H9 (cell line): ENCODE measurements at regions not wholly inside any gene's neighbourhood (a gene's known extent, or its start where the extent isn't known, plus 50 kb on each side); places are given as distances from the start of the nearest gene placed in this dataset.

Experiments
- DNase-seq: peaks from one replicate; pipeline ENCODE4 v3.0.0-alpha.2; 2017
- H2AFZ ChIP-seq: one replicate; pipeline ENCODE4 v1.6.1; 2013; ENCODE audit warnings: mild to moderate bottlenecking, low read length, control low read depth, moderate library complexity
- H2AK5ac ChIP-seq: 2 replicates; pipeline ENCODE4 v1.6.1; 2013; ENCODE audit warnings: low read length, control low read depth, mixed read lengths; ENCODE audit not compliant: insufficient read length
- H2BK120ac ChIP-seq: one replicate; pipeline ENCODE4 v1.6.1; 2013; ENCODE audit warnings: low read depth, mild to moderate bottlenecking, low read length, control low read depth, inconsistent platforms; ENCODE audit not compliant: poor library complexity, severe bottlenecking
- H2BK12ac ChIP-seq: 2 replicates; pipeline ENCODE4 v1.6.1; 2013; ENCODE audit warnings: low read length, control low read depth, mixed read lengths, low read depth; ENCODE audit not compliant: insufficient read length
- H2BK15ac ChIP-seq: 2 replicates; pipeline ENCODE4 v1.6.1; 2013; ENCODE audit warnings: low read depth, low read length, control low read depth
- H2BK20ac ChIP-seq: one replicate; pipeline ENCODE4 v1.6.1; 2013; ENCODE audit warnings: low read depth, mild to moderate bottlenecking, low read length, control low read depth, inconsistent platforms; ENCODE audit not compliant: poor library complexity, severe bottlenecking
- H2BK5ac ChIP-seq: 2 replicates; pipeline ENCODE4 v1.6.1; 2013; ENCODE audit warnings: low read length, control low read depth, mixed read lengths; ENCODE audit not compliant: insufficient read length
- H3K14ac ChIP-seq: 2 replicates; pipeline ENCODE4 v1.6.1; 2013; ENCODE audit warnings: low read length, control low read depth; ENCODE audit not compliant: insufficient read depth
- H3K18ac ChIP-seq: 2 replicates; pipeline ENCODE4 v1.6.1; 2013; ENCODE audit warnings: low read depth, mild to moderate bottlenecking, mixed read lengths, low read length, control low read depth; ENCODE audit not compliant: insufficient read length
- H3K23ac ChIP-seq: 2 replicates; pipeline ENCODE4 v1.6.1; 2013; ENCODE audit warnings: low read length, control low read depth, mixed read lengths, low read depth; ENCODE audit not compliant: insufficient read length
- H3K23me2 ChIP-seq: 2 replicates; pipeline ENCODE4 v1.6.1; 2013; ENCODE audit warnings: low read depth, mild to moderate bottlenecking, mixed read lengths, low read length, control low read depth; ENCODE audit not compliant: insufficient read length, poor library complexity, severe bottlenecking
- H3K27ac ChIP-seq: 2 replicates; pipeline ENCODE4 v1.5.1; 2013; ENCODE audit warnings: low read length, control low read depth, mixed read lengths, low read depth; ENCODE audit not compliant: insufficient read length
- H3K27me3 ChIP-seq: 2 replicates; pipeline ENCODE4 v1.6.1; 2013; ENCODE audit warnings: low read length, control low read depth, inconsistent platforms; ENCODE audit not compliant: insufficient read depth
- H3K4ac ChIP-seq: 2 replicates; pipeline ENCODE4 v1.6.1; 2013; ENCODE audit warnings: low read depth, mild to moderate bottlenecking, control low read depth, inconsistent platforms, low read length, moderate library complexity
- H3K4me1 ChIP-seq: 2 replicates; pipeline ENCODE4 v1.6.1; 2013; ENCODE audit warnings: low read length, control low read depth, inconsistent platforms; ENCODE audit not compliant: insufficient read depth
- H3K4me2 ChIP-seq: 2 replicates; pipeline ENCODE4 v1.6.1; 2013; ENCODE audit warnings: low read length, control low read depth, mixed read lengths; ENCODE audit not compliant: insufficient read length, insufficient read depth
- H3K56ac ChIP-seq: 2 replicates; pipeline ENCODE4 v1.6.1; 2013; ENCODE audit warnings: low read depth, mild to moderate bottlenecking, mixed read lengths, low read length, control low read depth; ENCODE audit not compliant: insufficient read length
- H3K79me1 ChIP-seq: 2 replicates; pipeline ENCODE4 v1.6.1; 2013; ENCODE audit warnings: low read depth, mild to moderate bottlenecking, moderate library complexity, low read length, control low read depth, inconsistent platforms; ENCODE audit not compliant: insufficient read depth, poor library complexity, severe bottlenecking
- H3K79me2 ChIP-seq: 2 replicates; pipeline ENCODE4 v1.6.1; 2013; ENCODE audit warnings: low read length, control low read depth, inconsistent platforms; ENCODE audit not compliant: insufficient read depth
- H3K9ac ChIP-seq: 2 replicates; pipeline ENCODE4 v1.6.1; 2013; ENCODE audit warnings: low read length, control low read depth, mixed read lengths; ENCODE audit not compliant: insufficient read length; ENCODE audit errors: extremely low read depth
- H3K9me3 ChIP-seq: one replicate; pipeline ENCODE4 v1.6.1; 2013; ENCODE audit warnings: low read depth, low read length, inconsistent platforms; ENCODE audit not compliant: control insufficient read depth
- H3T11ph ChIP-seq: one replicate; pipeline ENCODE4 v1.6.1; 2013; ENCODE audit warnings: mild to moderate bottlenecking, low read length, control low read depth, inconsistent platforms
- H4K20me1 ChIP-seq: one replicate; pipeline ENCODE4 v1.6.1; 2013; ENCODE audit not compliant: control insufficient read depth, insufficient read length, insufficient read depth
- H4K5ac ChIP-seq: 2 replicates; pipeline ENCODE4 v1.6.1; 2013; ENCODE audit warnings: low read depth, mild to moderate bottlenecking, mixed read lengths, low read length, control low read depth; ENCODE audit not compliant: insufficient read length
- H4K8ac ChIP-seq: replicated peaks from 2 replicates; pipeline ENCODE4 v1.6.1; 2013; ENCODE audit warnings: low read length, control low read depth, mixed read lengths, low read depth; ENCODE audit not compliant: insufficient read length
- H4K91ac ChIP-seq: 2 replicates; pipeline ENCODE4 v1.6.1; 2013; ENCODE audit warnings: low read depth, mild to moderate bottlenecking, moderate library complexity, mixed read lengths, low read length, control low read depth; ENCODE audit not compliant: insufficient read length
- H3K27ac Mint-ChIP-seq, 3 experiments: 2 replicates in 2 of 3; 3 replicates in 1 of 3; pipeline ENCODE4 v1.8.0; 2020 to 2021; ENCODE audit warnings: mixed read lengths in 3 of 3, mild to moderate bottlenecking in 1 of 3, moderate library complexity in 1 of 3
- H3K27me3 Mint-ChIP-seq: 2 replicates; pipeline ENCODE4 v1.8.0; 2021; ENCODE audit warnings: low read depth, mild to moderate bottlenecking, moderate library complexity, mixed read lengths
- H3K36me3 Mint-ChIP-seq, 3 experiments: 2 replicates in 2 of 3; 3 replicates in 1 of 3; pipeline ENCODE4 v1.8.0; 2020 to 2021; ENCODE audit warnings: low read depth in 3 of 3, mixed read lengths in 3 of 3; ENCODE audit not compliant: insufficient read depth in 1 of 3
- H3K4me1 Mint-ChIP-seq, 2 experiments: 2 replicates each; pipeline ENCODE4 v1.8.0; 2020; ENCODE audit warnings: mixed read lengths in 2 of 2
- H3K4me3 Mint-ChIP-seq, 2 experiments: 2 replicates in 1 of 2; 3 replicates in 1 of 2; pipeline ENCODE4 v1.8.0; 2020 to 2021; ENCODE audit warnings: mild to moderate bottlenecking in 2 of 2, mixed read lengths in 2 of 2, moderate library complexity in 1 of 2
- H3K9me3 Mint-ChIP-seq, 2 experiments: 2 replicates in 1 of 2; 3 replicates in 1 of 2; pipeline ENCODE4 v1.8.0; 2020; ENCODE audit warnings: mild to moderate bottlenecking in 2 of 2, mixed read lengths in 2 of 2, moderate library complexity in 1 of 2
- CTCF ChIP-seq: fragments of 200-600 bp; sonication (generic); conservative IDR thresholded peaks from 3 replicates; pipeline ENCODE4 v1.8.0; 2021; ENCODE audit warnings: antibody characterized with exemption, mild to moderate bottlenecking
- WGBS: extraction: QIAGEN DNeasy Blood & Tissue Kit; methylation state at CpG from one replicate; pipeline ENCODE4 v1.1.7; 2013; ENCODE audit warnings: missing lambda C conversion rate, low lambda C conversion rate, mixed read lengths; ENCODE audit not compliant: insufficient read length; ENCODE audit errors: extremely low coverage; 5-methylcytosine and 5-hydroxymethylcytosine counted together

- H3K4me2 ChIP-seq, result no peak overlapping the region
- H4K20me1 ChIP-seq, result no peaks in the 10 kb centered on the region
- H3K36me3 Mint-ChIP-seq, result no peaks in the 10 kb centered on the region
- no peak overlapping the region for H3K9ac ChIP-seq
- H3K27ac Mint-ChIP-seq, result no peak overlapping the region; a peak in 1 of 7 replicates
- H3T11ph ChIP-seq, result no peak overlapping the region
- WGBS, result no CpG with 5 or more reads among the region's 3 CpGs
- H3K27me3 Mint-ChIP-seq, result peaks cover 2% of the 10 kb centered on the region
- H3K23me2 ChIP-seq, result no peaks in the 10 kb centered on the region
- no peaks in the 10 kb centered on the region; a peak in 2 of 5 replicates for H3K9me3 Mint-ChIP-seq
- H3K4me1 ChIP-seq, result no peaks in the 10 kb centered on the region
- H3K18ac ChIP-seq, result no peak overlapping the region
- no peak overlapping the region for H4K8ac ChIP-seq
- H3K56ac ChIP-seq, result no peak overlapping the region
- no peak overlapping the region for H2AFZ ChIP-seq
- no peak overlapping the region for H3K14ac ChIP-seq
- no peaks in the 10 kb centered on the region for H3K79me1 ChIP-seq
- no peak overlapping the region for H2BK20ac ChIP-seq
- H2AK5ac ChIP-seq, result no peak overlapping the region
- H2BK12ac ChIP-seq, result no peak overlapping the region
- no peak overlapping the region for H4K91ac ChIP-seq
- H3K27me3 ChIP-seq, result no peaks in the 10 kb centered on the region
- H2BK5ac ChIP-seq, result no peak overlapping the region
- H2BK15ac ChIP-seq, result no peak overlapping the region
- no peaks in the 10 kb centered on the region for H3K9me3 ChIP-seq
- no peak overlapping the region for H3K4ac ChIP-seq
- no peak overlapping the region for H2BK120ac ChIP-seq
- DNase-seq, result no peak
- no peak overlapping the region for H3K4me3 Mint-ChIP-seq
- no peak overlapping the region for H3K27ac ChIP-seq
- H4K5ac ChIP-seq, result no peak overlapping the region
- no peaks in the 10 kb centered on the region for H3K79me2 ChIP-seq
- TF ChIP-seq CTCF, result no peak
- no peak overlapping the region for H3K23ac ChIP-seq
- H3K4me1 Mint-ChIP-seq, result peaks cover 12 to 18% of the 10 kb centered on the region in 2 experiments
Observed at GRCh38 chr17:72433797-72434196, 313.0 kb downstream of the SOX9 start.
